ENCODE measurements at regions not wholly inside any gene's neighbourhood (a gene's known extent, or its start where the extent isn't known, plus 50 kb on each side); places are given as distances from the start of the nearest gene placed in this dataset.

GRCh38 chr16:49019081-49019633 is 262.5 kb downstream of the CBLN1 start:
- TF ChIP-seq CTCF (IDR thresholded peaks at IDR 0.05; ENCODE audit: low read length) (no peak), EZH2 (optimal IDR thresholded peaks at IDR 0.05; ENCODE audit: low read depth, low read length) (no peak), EZH2phosphoT487 (IDR thresholded peaks at IDR 0.05; ENCODE audit: low read length) (no peak)
